ENCODE measurements at regions not wholly inside any gene's neighbourhood (a gene's known extent, or its start where the extent isn't known, plus 50 kb on each side); places are given as distances from the start of the nearest gene placed in this dataset.

GRCh38 chr10:111561124-111561523 lies 484.3 kb downstream of the ADRA2A start:
- no peaks in the 10 kb centered on the region for H3K27me3 ChIP-seq (ENCODE audit: insufficient read depth, low read depth)
- DNase-seq, result no peak
- H3F3A ChIP-seq (ENCODE audit: insufficient read depth, low read depth), result no peaks in the 10 kb centered on the region
- no peak overlapping the region for H3K4me3 ChIP-seq
- no peak overlapping the region for H3K27ac ChIP-seq
- H3K9me2 ChIP-seq (ENCODE audit: insufficient read depth), result no peaks in the 10 kb centered on the region
- no peaks in the 10 kb centered on the region for H3K36me3 ChIP-seq (ENCODE audit: low read depth)
- no peaks in the 10 kb centered on the region for H3K79me2 ChIP-seq (ENCODE audit: low read depth)
- intact Hi-C loops (cut with micrococcal nuclease; ENCODE audit: unreplicated experiment), result no loop called here
- H4K20me1 ChIP-seq (ENCODE audit: insufficient read depth), result no peaks in the 10 kb centered on the region
- ChIA-PET CTCF (no interaction called here), POLR2A (ENCODE audit: unreplicated experiment) (no interaction called here)
- TF ChIP-seq, protein P1, sequence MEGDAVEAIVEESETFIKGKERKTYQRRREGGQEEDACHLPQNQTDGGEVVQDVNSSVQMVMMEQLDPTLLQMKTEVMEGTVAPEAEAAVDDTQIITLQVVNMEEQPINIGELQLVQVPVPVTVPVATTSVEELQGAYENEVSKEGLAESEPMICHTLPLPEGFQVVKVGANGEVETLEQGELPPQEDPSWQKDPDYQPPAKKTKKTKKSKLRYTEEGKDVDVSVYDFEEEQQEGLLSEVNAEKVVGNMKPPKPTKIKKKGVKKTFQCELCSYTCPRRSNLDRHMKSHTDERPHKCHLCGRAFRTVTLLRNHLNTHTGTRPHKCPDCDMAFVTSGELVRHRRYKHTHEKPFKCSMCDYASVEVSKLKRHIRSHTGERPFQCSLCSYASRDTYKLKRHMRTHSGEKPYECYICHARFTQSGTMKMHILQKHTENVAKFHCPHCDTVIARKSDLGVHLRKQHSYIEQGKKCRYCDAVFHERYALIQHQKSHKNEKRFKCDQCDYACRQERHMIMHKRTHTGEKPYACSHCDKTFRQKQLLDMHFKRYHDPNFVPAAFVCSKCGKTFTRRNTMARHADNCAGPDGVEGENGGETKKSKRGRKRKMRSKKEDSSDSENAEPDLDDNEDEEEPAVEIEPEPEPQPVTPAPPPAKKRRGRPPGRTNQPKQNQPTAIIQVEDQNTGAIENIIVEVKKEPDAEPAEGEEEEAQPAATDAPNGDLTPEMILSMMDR (conservative IDR thresholded peaks at IDR 0.05), result no peak
- TF ChIP-seq EZH2 (IDR thresholded peaks at IDR 0.05; ENCODE audit: low read depth), result no peak
- no peaks in the 10 kb centered on the region for H3K4me1 ChIP-seq (replicated peaks; ENCODE audit: insufficient read depth)
- H3K4me2 ChIP-seq, result no peak overlapping the region
- no peak overlapping the region for H2AFZ ChIP-seq
- no peaks in the 10 kb centered on the region for H3K9me3 ChIP-seq (ENCODE audit: insufficient read depth, low read depth)
- no TSS peak for BruUV-seq (replicated peaks)

DNA sequence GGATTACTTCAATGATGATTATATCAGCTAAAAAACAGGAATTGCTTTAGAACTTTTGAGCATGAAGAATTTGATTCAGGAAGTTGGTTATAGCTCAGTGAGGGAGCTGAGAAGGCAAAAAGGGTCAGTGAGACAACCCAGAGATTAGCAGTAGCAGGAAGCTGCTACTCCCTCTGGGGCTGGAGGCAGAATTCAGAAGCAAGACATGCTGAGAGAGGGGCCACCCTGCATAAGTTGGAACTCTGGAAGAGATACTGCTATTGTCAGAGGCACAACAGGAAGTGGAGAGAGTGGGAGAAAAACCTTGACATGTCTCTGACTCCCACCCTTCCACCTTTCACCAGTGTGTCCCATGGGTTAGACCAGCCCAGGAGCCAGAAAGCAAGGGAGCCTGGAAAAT lies 488.7 kb downstream of the ADRA2A start:
- no peak for DNase-seq
- Histone ChIP-seq H2AFZ (no peak overlapping the region), H3K9me3 (ENCODE audit: insufficient read depth, low read depth) (no peaks in the 10 kb centered on the region), H3K27me3 (ENCODE audit: insufficient read depth, low read depth) (no peaks in the 10 kb centered on the region), H3K79me2 (ENCODE audit: low read depth) (no peaks in the 10 kb centered on the region), H3K27ac (no peak overlapping the region), H3K4me1 (replicated peaks; ENCODE audit: insufficient read depth) (no peaks in the 10 kb centered on the region), H3K9me2 (ENCODE audit: insufficient read depth) (no peaks in the 10 kb centered on the region), H3K4me3 (no peak overlapping the region), H4K20me1 (ENCODE audit: insufficient read depth) (no peaks in the 10 kb centered on the region), H3K36me3 (ENCODE audit: low read depth) (no peaks in the 10 kb centered on the region), H3F3A (ENCODE audit: insufficient read depth, low read depth) (no peaks in the 10 kb centered on the region), H3K4me2 (no peak overlapping the region)
- intact Hi-C loops (cut with micrococcal nuclease; ENCODE audit: unreplicated experiment), result no loop called here
- ChIA-PET CTCF (no interaction called here), POLR2A (ENCODE audit: unreplicated experiment) (interaction anchor here (0.6 kb wide), 1 partner anchor 658 kb away, joined by 14 read pairs; no protein-coding TSS in a partner anchor)
- no TSS peak for BruUV-seq (replicated peaks)
- no peak for TF ChIP-seq EZH2 (IDR thresholded peaks at IDR 0.05; ENCODE audit: low read depth)
- TF ChIP-seq, protein P1 (conservative IDR thresholded peaks at IDR 0.05), result no peak

- CTCF ChIA-PET, result no interaction called here
- BruUV-seq (replicated peaks), result no TSS peak
Measured at GRCh38 chr10:111578076-111578475, 501.2 kb downstream of the ADRA2A start.

More at GRCh38 chr10:111578076-111578475, 501.2 kb downstream of the ADRA2A start:
- no peaks in the 10 kb centered on the region for H3K4me1 ChIP-seq (replicated peaks; ENCODE audit: insufficient read depth)
- intact Hi-C loops (cut with micrococcal nuclease; ENCODE audit: unreplicated experiment), result no loop called here
- no peaks in the 10 kb centered on the region for H3K9me2 ChIP-seq (ENCODE audit: insufficient read depth)
- TF ChIP-seq, protein P1 (conservative IDR thresholded peaks at IDR 0.05), result no peak
- H3K4me3 ChIP-seq, result no peak overlapping the region
- no peaks in the 10 kb centered on the region for H3K79me2 ChIP-seq (ENCODE audit: low read depth)
- no peak overlapping the region for H2AFZ ChIP-seq
- H3K36me3 ChIP-seq (ENCODE audit: low read depth), result no peaks in the 10 kb centered on the region
- no peaks in the 10 kb centered on the region for H3K27me3 ChIP-seq (ENCODE audit: insufficient read depth, low read depth)
- H4K20me1 ChIP-seq (ENCODE audit: insufficient read depth), result no peaks in the 10 kb centered on the region
- H3K9me3 ChIP-seq (ENCODE audit: insufficient read depth, low read depth), result no peaks in the 10 kb centered on the region
- no peak overlapping the region for H3K27ac ChIP-seq
- no peaks in the 10 kb centered on the region for H3F3A ChIP-seq (ENCODE audit: insufficient read depth, low read depth)
- no peak overlapping the region for H3K4me2 ChIP-seq
- POLR2A ChIA-PET (ENCODE audit: unreplicated experiment), result no interaction called here
- DNase-seq, result no peak
